Astrocyte (in vitro differentiated cells and primary cell): ENCODE measurements at regions not wholly inside any gene's neighbourhood (a gene's known extent, or its start where the extent isn't known, plus 50 kb on each side); places are given as distances from the start of the nearest gene placed in this dataset.

ENCODE experiments used
- CTCF ChIP-seq: IDR thresholded peaks from 2 replicates; pipeline ENCODE4 v1.5.1; 2011; ENCODE audit warnings: low read depth, mild to moderate bottlenecking, inconsistent platforms, low read length, moderate library complexity; ENCODE audit not compliant: insufficient read depth
- EZH2 ChIP-seq: IDR thresholded peaks from 2 replicates; pipeline ENCODE4 v1.6.1; 2012; ENCODE audit warnings: mild to moderate bottlenecking, low read length, inconsistent platforms; ENCODE audit not compliant: insufficient read depth

GRCh38 chr2:167440382-167440781 lies 552.1 kb downstream of the XIRP2 start:
- TF ChIP-seq CTCF (no peak), EZH2 (no peak)
